ENCODE measurements at regions not wholly inside any gene's neighbourhood (a gene's known extent, or its start where the extent isn't known, plus 50 kb on each side); places are given as distances from the start of the nearest gene placed in this dataset.

GRCh38 chr4:125891597-125892258, 577.0 kb downstream of the FAT4 start:
- no peaks in the 10 kb centered on the region for H3K9me3 ChIP-seq (ENCODE audit: control insufficient read depth in 4 of 4, low read length in 3 of 4)
- H3K36me3 ChIP-seq (ENCODE audit: control insufficient read depth in 4 of 4, insufficient read depth in 3 of 4, low read depth in 1 of 4, low read length in 3 of 4), result no peaks in the 10 kb centered on the region
- H3K9ac ChIP-seq (ENCODE audit: low read depth in 1 of 2, low read length in 2 of 2), result no peak overlapping the region
- TF ChIP-seq TAF1 (conservative IDR thresholded peaks at IDR 0.05), result no peak
- no peaks in the 10 kb centered on the region for H3K4me1 ChIP-seq (ENCODE audit: control insufficient read depth in 4 of 4, insufficient read depth in 4 of 4, low read length in 3 of 4)
- no peak for DNase-seq (ENCODE audit: low spot score)
- 51% methylated on average over 4 of the region's 4 CpGs for WGBS
- H3K4me3 ChIP-seq (ENCODE audit: low read depth in 1 of 3, low read length in 3 of 3), result no peak overlapping the region
- peaks cover 0 to 2% (median 0%) of the 10 kb centered on the region in 4 donors for H3K27me3 ChIP-seq (ENCODE audit: control insufficient read depth in 4 of 4, insufficient read depth in 4 of 4, low read length in 3 of 4)
- H3K27ac ChIP-seq (ENCODE audit: low read depth in 1 of 2, low read length in 2 of 2), result no peak overlapping the region

- Histone ChIP-seq H3K4me1 (ENCODE audit: control insufficient read depth in 4 of 4, insufficient read depth in 4 of 4, low read length in 3 of 4) (no peaks in the 10 kb centered on the region), H3K4me3 (ENCODE audit: low read depth in 1 of 3, low read length in 3 of 3) (no peak overlapping the region)
- TF ChIP-seq YY1 (IDR thresholded peaks at IDR 0.05), result no peak
- TF ChIP-seq FOXA1 (IDR thresholded peaks at IDR 0.05), result no peak
- TF ChIP-seq SP1 (IDR thresholded peaks at IDR 0.05), result no peak
- no peak for TF ChIP-seq CTCF (IDR thresholded peaks at IDR 0.05; ENCODE audit: low read depth, low read length, missing input control)
- TF ChIP-seq HNF4G (IDR thresholded peaks at IDR 0.05), result no peak
- no peak for TF ChIP-seq MAX (IDR thresholded peaks at IDR 0.05)
- no peak for TF ChIP-seq FOXA2 (IDR thresholded peaks at IDR 0.05)
- no peak for TF ChIP-seq NR2F2 (IDR thresholded peaks at IDR 0.05)
- TF ChIP-seq GABPA (IDR thresholded peaks at IDR 0.05 in 1 of 2, conservative IDR thresholded peaks at IDR 0.05 in 1 of 2), result no peak
- no peak for TF ChIP-seq HNF4A (conservative IDR thresholded peaks at IDR 0.05)
Observed at GRCh38 chr4:125904802-125905201, 590.0 kb downstream of the FAT4 start.

GRCh38 chr4:125911058-125911457, 596.3 kb downstream of the FAT4 start:
- H3K36me3 ChIP-seq (ENCODE audit: control insufficient read depth in 4 of 4, insufficient read depth in 3 of 4, low read depth in 1 of 4, low read length in 3 of 4), result no peaks in the 10 kb centered on the region
- WGBS, result 59% methylated on average over 2 of the region's 2 CpGs
- no peaks in the 10 kb centered on the region for H3K4me1 ChIP-seq (ENCODE audit: control insufficient read depth in 4 of 4, insufficient read depth in 4 of 4, low read length in 3 of 4)
- no peak overlapping the region for H3K4me3 ChIP-seq (ENCODE audit: low read depth in 1 of 3, low read length in 3 of 3)
- no peak overlapping the region for H3K27ac ChIP-seq (ENCODE audit: low read depth in 1 of 2, low read length in 2 of 2)
- no peak overlapping the region for H3K9ac ChIP-seq (ENCODE audit: low read depth in 1 of 2, low read length in 2 of 2)
- no peak for DNase-seq (ENCODE audit: low spot score)
- H3K27me3 ChIP-seq (ENCODE audit: control insufficient read depth in 4 of 4, insufficient read depth in 4 of 4, low read length in 3 of 4), result peaks cover 0 to 2% (median 0%) of the 10 kb centered on the region in 4 donors
- no peaks in the 10 kb centered on the region for H3K9me3 ChIP-seq (ENCODE audit: control insufficient read depth in 4 of 4, low read length in 3 of 4)
- TF ChIP-seq REST (IDR thresholded peaks at IDR 0.05), result no peak
- TF ChIP-seq RAD21 (IDR thresholded peaks at IDR 0.05), result no peak
- TF ChIP-seq EGR1 (IDR thresholded peaks at IDR 0.05; ENCODE audit: low read depth in 2 of 2), result no peak
- no peak for TF ChIP-seq FOXA2 (IDR thresholded peaks at IDR 0.05)
- TF ChIP-seq GABPA (IDR thresholded peaks at IDR 0.05 in 1 of 2, conservative IDR thresholded peaks at IDR 0.05 in 1 of 2), result no peak
- no peak for TF ChIP-seq MAX (IDR thresholded peaks at IDR 0.05)
- no peak for TF ChIP-seq NR2F2 (IDR thresholded peaks at IDR 0.05)
- no peak for TF ChIP-seq RXRA (IDR thresholded peaks at IDR 0.05)
- TF ChIP-seq TAF1 (conservative IDR thresholded peaks at IDR 0.05), result no peak
- no peak for TF ChIP-seq FOXA1 (IDR thresholded peaks at IDR 0.05)
- TF ChIP-seq ATF3 (IDR thresholded peaks at IDR 0.05), result no peak
- no peak for TF ChIP-seq CTCF (IDR thresholded peaks at IDR 0.05; ENCODE audit: low read depth, low read length, missing input control)
- TF ChIP-seq YY1 (IDR thresholded peaks at IDR 0.05), result no peak

More at GRCh38 chr4:125904802-125905201, 590.0 kb downstream of the FAT4 start:
- DNase-seq (ENCODE audit: low spot score), result no peak
- no peak overlapping the region for H3K9ac ChIP-seq (ENCODE audit: low read depth in 1 of 2, low read length in 2 of 2)
- H3K9me3 ChIP-seq (ENCODE audit: control insufficient read depth in 4 of 4, low read length in 3 of 4), result no peaks in the 10 kb centered on the region
- H3K27me3 ChIP-seq (ENCODE audit: control insufficient read depth in 4 of 4, insufficient read depth in 4 of 4, low read length in 3 of 4), result peaks cover 0 to 2% (median 0%) of the 10 kb centered on the region in 4 donors
- no peaks in the 10 kb centered on the region for H3K36me3 ChIP-seq (ENCODE audit: control insufficient read depth in 4 of 4, insufficient read depth in 3 of 4, low read depth in 1 of 4, low read length in 3 of 4)
- 57% methylated on average over 1 of the region's 1 CpG for WGBS
- H3K27ac ChIP-seq (ENCODE audit: low read depth in 1 of 2, low read length in 2 of 2), result no peak overlapping the region
